HG02759 (cell line): ENCODE measurements at regions not wholly inside any gene's neighbourhood (a gene's known extent, or its start where the extent isn't known, plus 50 kb on each side); places are given as distances from the start of the nearest gene placed in this dataset.
"Not testable (repeated sequence)": the region's sequence is repeated elsewhere in the genome, so short reads cannot be mapped to it uniquely, and the experiment has no call there.

Source experiments
- ATAC-seq: cut with Tn5 transposase; IDR thresholded peaks from one replicate; pipeline ENCODE4 v1.9.1; 2021; ENCODE audit warnings: mild to moderate bottlenecking, moderate library complexity; ENCODE audit not compliant: unreplicated experiment

- ATAC-seq = no peak
These were observed 899.2 kb upstream of the API5 start for GRCh38 chr11:42412590-42412989.

GRCh38 chr11:42417691-42418090 lies 894.1 kb upstream of the API5 start:
- no peak for ATAC-seq

GRCh38 chr11:42422090-42422489 lies 889.7 kb upstream of the API5 start:
- ATAC-seq = no peak

- ATAC-seq = not testable (repeated sequence)
These were observed 876.9 kb upstream of the API5 start for GRCh38 chr11:42434911-42435310.

- ATAC-seq = no peak
These were observed 867.4 kb upstream of the API5 start for GRCh38 chr11:42444406-42444805.

- ATAC-seq = no peak
These were observed 849.1 kb upstream of the API5 start for GRCh38 chr11:42462558-42463310.

GRCh38 chr11:42465623-42466022 lies 846.2 kb upstream of the API5 start:
- ATAC-seq = no peak

DNA sequence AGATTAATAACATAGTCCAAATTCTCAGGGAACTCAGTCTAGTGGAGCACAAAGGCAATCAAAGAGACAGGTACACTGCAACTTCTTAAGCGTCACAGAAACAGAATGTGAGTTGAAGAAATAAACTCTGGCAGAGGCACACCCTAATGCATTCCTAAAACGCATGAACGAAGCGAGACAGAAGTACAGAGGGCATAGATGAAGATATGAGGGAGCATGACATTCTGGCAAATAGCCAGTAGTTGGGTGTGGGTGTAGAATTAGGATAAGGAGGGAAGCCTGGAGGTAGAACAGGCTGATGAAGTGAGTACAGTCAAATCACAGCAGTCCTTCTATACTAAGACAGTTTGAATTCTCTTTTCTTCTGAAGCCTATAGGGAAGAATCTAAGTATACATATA lies 838.7 kb upstream of the API5 start:
- no peak for ATAC-seq

- no peak for ATAC-seq
These were observed 829.0 kb upstream of the API5 start for GRCh38 chr11:42482822-42483221.

DNA sequence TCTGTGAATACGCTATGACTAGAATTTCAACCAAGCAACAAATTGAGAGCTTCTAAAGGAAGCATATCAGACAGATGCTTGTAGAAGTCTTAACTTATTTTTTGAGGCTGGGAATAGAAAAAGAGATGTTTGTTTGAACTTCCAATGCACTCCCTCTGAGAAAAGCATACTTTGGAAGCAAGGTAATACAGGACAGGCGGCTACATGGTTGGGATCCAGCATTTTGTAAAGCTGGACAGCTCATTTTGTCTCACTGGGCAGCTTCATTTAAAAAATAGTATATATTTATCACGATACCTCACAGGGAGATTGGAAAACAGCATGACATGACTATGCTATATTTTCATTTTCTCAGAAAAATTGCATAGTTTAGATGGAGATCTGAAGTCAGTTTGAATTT lies 821.3 kb upstream of the API5 start:
- ATAC-seq = no peak

DNA sequence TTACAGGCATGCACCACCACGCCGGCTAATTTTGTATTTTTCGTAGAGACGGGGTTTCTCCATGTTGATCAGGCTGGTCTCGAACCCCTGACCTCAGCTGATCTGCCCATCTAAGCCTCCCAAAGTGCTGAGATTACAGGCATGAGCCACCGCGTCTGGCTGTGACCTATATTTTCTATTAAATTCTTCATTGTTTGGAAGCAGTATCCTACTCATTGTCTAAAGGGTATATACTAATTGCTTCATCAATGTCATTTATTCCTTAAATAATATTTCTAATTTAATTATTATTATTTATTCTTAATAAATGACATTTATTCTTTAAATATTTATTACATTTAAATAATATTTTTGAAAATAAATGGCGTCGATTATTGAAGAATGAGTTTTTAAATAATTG lies 817.3 kb upstream of the API5 start:
- ATAC-seq = no peak

DNA sequence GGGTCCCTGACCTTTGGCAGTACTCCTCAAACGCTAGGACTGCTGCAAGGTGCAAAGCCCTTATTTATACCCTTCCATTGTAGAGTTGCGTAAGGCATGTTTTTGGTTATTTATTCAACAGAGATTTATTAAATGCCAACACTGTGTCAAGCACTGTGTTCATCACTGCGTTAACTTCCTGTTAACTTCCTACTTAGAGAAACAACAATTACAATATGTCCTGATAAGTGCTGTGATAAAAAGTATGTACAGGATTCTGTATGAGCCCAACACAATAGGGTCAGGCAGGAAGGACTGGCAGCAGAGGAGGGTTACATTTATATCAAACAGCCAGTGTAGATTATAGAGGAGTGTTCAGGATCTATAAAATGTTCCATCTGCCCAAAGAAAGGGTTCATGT lies 812.8 kb upstream of the API5 start:
- ATAC-seq = no peak

DNA sequence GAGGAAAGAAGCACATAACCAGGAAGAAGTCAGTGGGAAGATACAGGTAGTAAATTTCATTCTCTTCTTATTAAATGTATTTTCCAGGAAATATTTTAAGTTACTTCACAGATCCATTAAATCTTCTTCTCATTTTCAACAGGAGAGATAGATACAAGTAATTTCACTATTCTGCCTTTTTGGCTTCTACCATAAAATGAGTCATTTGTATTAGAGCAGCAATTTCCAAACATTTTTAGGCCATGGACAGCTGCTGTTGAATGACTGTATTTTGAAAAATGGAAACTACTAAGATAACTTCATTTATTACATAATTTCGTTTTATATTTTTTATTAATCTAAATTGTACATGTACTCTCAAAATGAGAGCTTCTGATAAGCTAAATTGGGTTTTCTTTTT lies 809.6 kb upstream of the API5 start:
- no peak for ATAC-seq

DNA sequence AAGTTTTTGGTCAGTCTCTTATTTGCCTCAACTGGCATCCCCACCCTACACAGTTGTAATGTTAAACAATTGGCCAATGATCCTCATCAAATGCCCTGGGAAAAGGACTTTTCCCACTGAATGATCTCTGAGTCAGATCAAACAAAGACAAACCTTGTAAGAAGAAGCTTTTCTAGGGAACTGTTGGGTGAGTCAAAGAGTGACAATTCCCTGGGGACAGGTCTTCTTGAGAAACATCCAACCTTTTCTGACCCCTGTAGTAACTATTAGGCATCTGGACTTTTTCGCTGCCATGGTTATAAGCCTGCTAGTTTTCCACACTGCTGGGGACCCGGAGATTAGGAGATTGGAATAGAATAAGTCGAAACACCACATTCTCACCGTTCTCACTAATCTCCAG lies 789.8 kb upstream of the API5 start:
- ATAC-seq = no peak

DNA sequence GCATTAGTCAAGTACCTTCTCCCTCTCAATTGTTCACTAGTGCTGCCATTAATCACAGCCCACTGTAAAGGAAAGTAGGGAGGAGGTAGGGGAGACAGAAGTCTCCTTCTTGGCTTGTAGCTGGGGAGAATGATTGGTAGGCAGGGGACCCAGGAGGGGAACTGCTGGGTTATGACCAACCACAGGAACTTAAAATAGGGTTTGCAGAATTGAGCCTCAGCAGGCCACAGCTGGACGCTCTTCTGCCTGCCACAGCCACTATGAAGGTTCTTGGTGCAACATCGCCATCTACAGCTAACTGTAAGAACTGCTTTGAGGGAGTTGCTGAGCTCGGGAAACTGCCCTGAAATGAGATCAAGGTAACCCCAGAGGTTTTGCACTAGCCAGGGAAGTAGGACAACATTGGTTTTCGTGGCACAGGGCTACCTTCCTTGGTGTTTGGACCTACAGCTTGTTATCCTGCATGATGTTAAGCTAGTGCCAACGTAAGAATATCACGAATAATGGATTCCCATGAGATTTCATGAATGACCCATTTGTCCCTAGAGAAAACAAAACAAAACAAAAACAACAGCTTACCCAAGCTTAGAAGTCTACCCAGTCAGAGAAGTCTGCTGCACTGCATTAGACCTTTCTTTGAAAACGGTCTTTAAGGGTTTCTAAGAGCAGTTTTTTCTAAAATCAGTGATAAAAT lies 787.1 kb upstream of the API5 start:
- ATAC-seq = peak; percentile 95

DNA sequence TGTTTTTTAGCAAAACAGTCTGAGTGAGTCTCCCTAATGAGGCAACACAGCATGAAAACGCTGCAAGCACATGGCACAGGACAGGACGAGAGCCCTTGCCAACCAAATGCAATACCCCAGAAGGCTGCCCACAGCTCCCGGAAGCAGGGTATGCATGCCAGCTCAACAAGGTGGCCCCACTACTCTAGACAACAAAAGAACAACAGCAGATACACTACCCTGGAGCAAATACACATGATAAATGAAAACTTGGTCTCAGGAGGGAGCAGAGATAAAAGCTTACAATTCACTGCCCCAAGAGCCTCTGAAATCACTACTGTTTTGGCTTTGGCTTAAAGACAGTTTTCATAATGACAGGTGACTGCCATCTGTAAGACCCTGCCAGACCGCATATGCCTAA lies 785.4 kb upstream of the API5 start:
- ATAC-seq = no peak

DNA sequence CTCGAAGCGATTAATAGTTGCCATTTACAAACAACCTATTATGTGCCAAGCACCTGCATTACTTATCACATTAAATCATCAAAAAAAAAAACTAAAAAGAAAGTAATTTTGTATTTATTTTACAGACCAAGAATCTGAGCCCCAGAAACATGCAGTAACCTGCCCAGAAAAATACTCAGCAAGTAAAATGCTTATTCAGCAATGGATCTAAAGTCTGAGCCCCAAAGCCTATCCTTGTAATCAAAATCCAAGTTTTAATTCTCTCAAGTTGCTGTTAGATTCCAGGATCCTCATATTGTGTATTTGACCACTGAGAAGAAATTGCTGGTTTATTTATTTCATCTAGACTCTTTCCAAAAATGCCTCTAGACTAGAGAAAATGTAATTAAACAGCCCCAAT lies 783.3 kb upstream of the API5 start:
- no peak for ATAC-seq

DNA sequence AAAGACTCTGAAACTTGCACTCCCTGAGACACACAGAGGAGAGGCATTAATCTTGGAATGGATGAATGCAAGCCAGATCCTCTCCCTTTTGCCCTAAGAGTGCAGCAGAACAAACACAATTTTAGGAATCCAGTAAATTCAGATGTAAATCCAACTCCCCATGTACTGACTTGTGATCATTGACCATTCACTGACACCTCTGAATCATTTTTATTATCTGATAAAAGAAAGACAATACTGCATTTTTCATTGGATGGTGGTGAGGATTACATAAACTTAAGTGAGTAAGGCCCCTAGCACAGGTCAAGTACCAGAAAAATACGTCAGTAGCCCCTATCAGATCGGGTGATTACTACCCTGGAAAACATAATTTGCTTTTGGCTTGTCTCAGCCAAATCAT lies 782.9 kb upstream of the API5 start:
- no peak for ATAC-seq

GRCh38 chr11:42536611-42537360 lies 775.0 kb upstream of the API5 start:
- no peak for ATAC-seq

- no peak for ATAC-seq
These were observed 769.5 kb upstream of the API5 start for GRCh38 chr11:42542336-42542735.

DNA sequence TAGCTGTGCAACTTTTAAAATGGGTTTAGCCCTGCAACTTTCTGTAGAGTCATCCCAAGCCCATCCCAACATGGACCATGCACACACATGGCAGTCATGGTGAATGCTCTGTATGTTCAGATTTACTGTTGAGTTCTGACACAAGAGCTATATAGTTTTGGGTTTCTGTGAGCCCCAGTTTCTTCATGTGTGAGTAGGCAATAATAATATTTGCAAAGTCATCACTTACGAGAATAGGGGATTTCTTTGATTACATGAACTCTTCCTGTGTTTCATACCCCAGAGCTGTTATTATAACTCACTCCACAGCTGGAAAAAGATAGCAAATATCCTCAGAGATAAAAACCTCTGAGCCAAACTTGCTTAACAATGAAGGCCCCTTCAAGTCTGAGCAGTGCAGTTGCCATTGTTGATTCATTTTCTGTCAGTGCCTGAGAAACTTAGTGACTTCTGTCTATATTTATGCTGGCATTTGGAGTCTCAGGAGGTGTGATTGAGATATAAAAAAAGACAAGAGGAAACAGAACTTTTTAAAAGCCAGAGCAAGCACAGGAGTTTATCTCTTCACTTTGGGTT lies 767.9 kb upstream of the API5 start:
- ATAC-seq = no peak

- no peak for ATAC-seq
These were observed 767.1 kb upstream of the API5 start for GRCh38 chr11:42544726-42545125.
